ENCODE measurements at regions not wholly inside any gene's neighbourhood (a gene's known extent, or its start where the extent isn't known, plus 50 kb on each side); places are given as distances from the start of the nearest gene placed in this dataset.
"Not testable (repeated sequence)": the region's sequence is repeated elsewhere in the genome, so short reads cannot be mapped to it uniquely, and the experiment has no call there.

DNA sequence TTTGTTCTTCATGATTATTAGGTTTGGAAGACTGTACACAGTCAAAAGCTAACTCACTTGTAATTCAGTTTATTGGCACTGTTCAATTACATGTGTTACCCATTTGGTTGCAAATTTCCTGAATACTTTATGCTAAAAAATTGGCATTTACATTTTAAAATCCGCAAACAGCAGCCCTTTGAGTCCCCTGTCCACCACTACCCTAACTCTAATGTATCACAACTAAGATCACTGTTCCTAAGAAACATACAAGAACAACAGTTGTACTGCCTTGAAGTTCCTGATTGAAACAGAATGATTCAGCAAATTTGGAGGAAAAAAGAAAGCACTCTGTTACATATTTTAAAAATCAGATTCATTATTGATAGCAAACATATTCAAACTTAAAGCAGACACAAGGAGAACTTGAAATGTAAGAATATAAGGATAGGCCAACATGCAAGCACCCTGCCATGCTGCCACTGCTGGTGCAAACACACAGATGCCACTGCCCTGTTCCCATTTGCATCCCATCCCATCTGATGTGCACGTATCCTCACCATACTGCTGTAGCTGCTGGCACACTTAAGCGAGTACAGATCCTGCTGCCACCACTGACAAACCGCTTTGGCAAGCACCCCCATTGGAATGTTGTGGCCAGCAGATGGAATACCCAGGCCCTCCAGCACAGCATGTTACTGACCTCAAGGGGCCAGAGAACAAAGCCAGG lies 343.4 kb downstream of the PPP1R2C start:
- no peak for DNase-seq

DNA sequence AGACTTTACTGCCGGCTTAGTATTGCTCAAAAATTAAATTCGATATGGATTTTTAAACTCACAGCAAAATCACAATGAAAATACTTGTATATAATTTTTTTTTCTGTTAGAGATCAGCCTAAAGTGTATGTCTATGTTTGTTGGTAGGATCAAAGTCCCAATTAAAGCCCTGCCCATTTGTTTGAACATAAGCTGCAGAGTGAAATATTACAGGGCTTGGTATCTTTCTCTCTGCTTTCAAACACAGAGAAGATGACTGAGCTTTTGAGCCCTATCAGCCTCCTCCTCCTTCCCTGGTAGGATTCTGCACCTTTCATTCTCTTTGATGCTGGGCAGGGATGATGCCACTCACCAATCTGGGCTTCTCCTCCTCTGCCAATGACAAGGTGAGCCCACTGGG lies 345.4 kb downstream of the PPP1R2C start:
- DNase-seq = no peak

DNA sequence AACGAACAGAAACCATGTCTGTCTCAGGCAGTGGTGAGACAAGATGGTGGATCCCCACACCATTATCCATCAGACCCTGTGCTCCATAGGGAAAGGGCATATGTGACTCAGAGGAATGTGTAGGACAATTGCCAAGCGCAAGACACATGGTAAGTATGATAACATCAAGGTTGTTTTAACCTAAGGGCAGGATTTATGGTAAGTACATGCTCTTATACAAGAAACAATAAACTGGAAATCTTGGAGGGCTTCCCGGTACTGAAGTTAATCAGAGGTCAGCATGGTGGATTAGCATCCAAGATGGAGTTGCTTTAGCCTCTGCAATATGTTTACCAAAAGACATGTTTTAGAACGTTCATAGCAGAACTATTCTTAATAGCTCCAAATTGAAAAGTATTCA lies 355.0 kb downstream of the PPP1R2C start:
- no peak for DNase-seq

DNA sequence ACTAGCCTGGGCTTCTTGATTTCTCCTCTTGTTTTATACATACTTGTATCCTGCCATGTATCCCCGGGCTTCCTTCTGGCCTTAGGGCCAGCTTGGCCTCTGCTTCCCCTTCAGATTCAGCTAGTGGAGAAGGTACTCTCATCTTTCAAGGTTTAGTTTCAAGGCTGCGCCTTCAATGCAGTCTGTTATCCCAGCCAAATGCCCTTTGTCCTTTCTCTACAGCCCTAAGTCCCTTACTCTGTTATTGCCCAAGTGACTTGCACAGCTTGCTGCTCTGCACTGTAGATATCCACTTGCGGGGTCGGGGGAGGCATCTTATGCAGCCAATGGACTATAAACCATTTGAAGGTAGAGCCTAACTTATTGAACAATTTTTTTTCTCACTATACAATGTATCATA lies 357.5 kb downstream of the PPP1R2C start:
- no peak for DNase-seq

DNA sequence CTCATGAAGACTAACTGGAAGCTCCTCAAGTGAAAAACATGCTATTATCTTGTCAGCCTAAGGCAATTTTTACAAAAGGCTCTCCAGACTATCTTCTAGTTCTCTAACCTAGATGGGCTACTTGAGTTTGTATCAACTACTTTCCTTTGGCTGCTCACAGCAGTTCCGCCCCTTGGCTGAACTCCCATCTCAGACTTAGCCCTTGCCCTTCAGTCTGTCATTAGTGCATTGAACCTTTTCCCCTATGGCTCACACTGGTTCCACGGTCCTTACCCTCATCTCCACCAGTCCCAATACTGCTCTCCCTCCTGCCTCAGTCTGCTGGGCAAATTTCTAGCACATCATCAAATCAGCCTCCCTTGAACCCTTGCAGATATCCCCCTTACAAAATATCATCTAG lies 362.3 kb downstream of the PPP1R2C start:
- DNase-seq = no peak

DNA sequence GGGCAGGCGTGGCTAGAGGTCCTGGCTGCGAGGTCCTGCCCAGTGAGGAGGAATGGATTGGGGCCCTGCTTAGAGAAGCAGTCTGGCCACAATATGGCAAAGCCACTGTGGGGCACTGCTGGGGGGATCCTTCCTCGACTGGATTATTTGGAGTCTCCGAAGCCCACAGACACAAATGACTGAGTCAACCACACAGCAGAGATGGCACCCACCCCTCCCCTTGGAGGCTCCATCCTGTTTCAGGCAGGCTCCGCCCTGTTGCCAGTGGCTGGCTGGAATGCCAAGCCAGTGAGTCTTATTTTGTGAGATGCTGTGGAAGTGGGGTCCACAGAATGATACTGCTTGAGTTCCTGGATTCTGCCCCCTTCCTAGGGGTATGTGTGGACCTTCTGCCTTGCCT lies 363.9 kb downstream of the PPP1R2C start:
- DNase-seq = no peak

DNA sequence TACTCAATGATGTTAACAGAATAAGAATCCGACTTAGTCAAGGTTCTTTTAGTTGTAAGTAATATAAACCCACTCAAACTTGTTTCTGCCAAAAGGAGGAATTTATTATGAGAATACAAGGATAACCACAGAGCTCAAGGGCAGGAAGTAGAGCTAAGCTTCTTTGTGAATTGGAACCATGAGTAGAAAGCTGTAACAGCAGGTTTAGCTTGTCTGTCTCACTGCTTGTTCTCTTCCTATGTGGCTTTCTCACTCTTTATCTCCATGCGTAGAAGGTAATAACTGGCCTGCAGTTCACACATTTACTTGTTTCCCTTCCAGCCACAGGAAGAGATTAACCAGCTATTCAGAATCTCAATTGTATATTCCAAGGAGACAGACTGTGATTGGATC lies 378.3 kb downstream of the PPP1R2C start:
- no peak for DNase-seq

DNA sequence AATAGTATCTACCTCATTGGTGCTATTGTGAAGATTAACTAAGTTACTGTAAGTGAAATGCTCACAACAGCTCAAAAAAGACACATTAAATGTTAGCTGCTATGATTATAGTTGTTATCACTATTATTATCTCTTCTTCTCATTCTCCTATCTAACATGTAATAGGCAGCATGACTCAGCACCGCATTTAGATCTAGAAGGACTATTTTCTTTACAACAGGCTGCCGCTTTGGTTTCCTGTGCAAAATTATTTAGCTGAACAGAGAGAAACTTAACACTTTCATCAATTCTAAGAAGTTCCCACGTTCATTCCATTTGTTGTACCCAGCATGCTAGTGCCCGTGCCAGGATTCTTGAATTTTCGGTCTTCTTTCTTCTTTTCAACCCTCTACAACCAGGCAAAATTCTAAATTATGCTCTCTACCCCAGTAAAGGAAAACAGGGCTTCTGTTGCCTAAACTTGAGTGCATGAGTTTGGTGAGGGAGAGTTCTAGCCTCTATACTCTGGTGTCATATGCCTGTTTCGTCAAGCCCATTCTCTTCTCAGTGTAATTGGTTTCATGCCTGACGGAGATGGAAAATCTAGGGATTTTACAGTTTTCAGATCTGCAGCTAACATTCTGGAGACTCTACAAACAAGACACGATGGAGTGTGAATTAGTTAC lies 378.9 kb downstream of the PPP1R2C start:
- no peak for DNase-seq

DNA sequence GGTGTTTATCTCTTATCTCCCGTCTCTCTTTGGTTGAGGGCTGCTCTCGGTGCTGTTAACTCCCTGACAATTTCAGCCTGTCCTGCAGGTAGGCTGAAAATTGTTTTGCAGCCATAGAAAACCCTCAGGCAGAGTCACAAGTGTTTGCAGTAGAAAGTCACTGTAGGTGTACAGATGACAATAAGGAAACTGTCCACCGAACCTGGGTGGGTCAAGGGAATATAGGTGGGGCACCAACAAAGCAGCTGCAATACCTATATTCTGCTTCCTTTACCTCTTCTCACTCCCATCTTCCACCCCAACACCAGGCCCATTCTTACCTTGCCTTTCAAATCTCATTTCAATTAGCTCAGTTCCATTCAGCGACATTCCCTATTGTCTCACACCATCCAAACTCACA lies 381.8 kb downstream of the PPP1R2C start:
- DNase-seq = no peak

DNA sequence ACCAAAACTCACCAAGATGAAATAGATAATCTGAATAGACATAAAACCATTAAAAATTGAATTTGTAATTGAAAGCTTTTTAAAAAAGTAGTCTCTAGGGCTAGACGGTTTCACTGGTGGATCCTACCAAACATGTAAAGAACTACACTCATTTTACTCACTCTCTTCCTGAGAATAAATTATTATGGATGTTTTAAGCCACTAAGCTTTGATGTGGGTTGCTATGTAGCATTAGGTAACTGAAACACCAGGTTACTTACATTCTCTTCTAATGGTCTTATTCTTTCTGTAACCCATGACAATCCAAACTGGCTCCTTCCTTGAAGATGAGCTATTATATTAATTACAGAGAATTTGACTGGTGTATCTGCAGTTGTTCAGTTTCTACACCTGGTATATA lies 385.1 kb downstream of the PPP1R2C start:
- DNase-seq = no peak

DNA sequence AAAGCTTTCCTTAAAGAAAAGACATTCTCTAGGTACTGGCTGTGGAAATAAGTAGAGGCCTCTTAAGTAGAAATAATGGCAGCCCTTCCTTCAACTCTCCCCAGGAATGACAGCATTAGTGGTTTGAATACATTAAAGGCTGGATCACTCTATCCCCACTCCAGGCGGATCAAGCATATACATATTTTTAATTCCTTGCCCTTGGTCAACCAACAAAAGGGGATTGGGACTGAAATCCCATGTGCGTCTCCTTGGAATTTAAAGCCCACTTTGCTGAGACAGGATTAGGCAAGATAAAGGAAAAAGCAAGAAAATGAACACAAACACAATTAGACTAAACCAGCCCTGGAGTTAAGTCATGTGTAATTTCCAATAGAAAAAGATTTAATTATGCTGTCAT lies 391.3 kb downstream of the PPP1R2C start:
- DNase-seq = no peak

DNA sequence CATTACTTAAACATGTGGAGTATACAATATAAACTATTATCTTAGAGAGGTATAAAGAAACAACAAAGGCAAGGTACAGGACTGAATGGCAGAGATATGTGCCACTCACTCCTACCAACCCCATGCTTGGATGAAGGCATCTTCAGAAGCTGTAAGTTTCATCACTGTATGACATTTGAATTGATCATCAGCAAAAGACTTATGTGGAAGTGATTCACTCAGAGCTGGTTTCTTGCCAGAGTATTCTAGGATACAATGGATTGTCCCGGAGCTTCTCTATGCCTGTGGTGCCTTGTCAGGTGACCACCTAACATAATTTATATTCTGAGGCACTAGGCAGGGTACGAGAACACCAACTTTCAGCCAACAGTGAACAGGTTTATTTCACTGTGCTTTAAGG lies 392.2 kb downstream of the PPP1R2C start:
- no peak for DNase-seq

DNA sequence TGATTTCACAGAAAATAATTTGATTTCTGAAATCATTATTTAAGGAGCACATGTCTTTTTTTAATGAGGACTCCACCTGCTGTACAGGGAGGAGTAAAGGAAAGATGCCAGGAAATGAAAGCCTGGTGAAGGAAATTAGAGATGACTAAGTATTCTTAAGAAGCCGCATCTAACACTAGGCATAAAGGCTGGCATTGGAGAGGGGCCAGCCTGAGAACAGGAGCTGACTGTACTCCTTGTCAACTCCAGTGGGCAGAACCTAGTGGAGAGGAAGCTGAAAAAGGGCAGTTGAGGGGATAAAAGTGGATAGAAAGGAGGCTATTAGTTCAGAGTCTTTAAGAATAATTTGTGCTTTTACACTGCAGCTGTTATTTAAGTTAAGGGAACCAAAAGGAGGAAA lies 393.0 kb downstream of the PPP1R2C start:
- DNase-seq = no peak

DNA sequence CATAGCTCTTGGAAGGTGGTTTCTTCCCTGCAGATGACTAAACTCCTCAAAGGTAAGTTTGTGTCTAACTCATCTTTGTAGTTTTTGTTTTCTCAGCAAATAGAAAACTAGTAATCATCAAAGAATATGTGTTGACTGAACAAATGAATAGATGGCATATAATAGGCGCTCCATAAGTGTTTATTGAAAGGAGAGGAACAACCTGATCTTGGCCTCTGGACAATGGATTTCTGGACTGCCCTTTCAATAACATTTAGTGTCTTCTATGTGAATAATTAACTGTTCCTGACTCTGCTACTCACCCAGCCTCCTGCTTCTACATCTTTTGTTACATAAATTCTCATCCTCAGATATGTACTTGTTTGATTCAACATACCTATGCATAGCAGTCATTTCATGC lies 399.1 kb downstream of the PPP1R2C start:
- no peak for DNase-seq

DNA sequence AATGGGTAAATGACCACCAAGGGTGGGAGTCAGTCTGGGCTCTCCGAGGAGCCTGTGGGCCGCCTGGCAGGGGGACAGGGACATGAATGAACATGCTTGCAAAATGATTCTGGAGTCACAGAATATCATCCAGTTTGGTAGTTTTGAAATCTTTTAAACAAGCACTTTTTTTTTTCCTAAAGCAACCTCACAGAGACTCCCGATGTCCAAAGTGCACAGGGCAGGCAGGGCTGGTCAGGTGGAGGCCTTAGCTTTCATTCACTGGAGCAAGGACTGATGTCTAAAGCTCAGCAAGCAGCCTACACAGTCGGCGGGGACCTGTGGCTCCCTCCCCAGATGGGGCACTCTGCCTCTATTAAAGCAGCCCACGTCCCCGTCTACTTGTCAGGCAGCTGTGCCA lies 402.9 kb downstream of the PPP1R2C start:
- no peak for DNase-seq

DNA sequence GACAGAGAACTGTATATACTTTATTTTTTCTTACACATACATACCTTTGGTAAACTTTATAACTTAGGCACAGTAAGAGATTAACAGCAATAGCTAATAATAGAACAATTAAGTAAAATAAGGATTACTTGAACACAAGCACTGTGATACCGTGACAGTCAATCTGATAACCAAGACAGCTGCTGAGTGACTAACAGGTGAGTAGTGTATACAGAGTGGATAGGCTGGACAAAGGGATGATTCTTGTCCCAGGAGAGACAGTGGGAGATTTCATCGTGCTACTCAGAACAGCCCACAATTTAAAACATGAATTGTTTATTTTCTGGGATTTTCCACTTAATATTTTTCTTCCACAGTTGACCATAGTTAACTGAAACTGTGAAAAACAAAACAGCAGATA lies 411.8 kb downstream of the PPP1R2C start:
- DNase-seq = no peak

DNA sequence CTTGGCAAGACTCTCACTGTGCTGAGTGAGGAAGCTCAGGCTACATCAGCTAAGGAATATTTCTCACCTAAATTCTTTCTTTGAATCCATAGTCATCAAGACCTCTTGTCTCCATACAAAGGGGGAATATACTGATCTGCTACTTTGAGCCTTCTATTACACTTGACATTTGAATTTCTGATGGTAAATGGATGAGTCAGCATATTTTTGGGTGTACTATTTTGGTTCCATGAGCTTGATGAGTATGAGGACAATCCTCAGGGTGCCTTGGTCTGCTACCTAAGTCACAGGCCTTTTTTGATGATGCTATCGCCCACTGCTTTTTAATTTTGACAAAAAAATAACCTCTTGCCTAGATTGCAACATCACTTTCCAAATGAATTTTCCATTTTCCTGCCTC lies 415.7 kb downstream of the PPP1R2C start:
- no peak for DNase-seq

DNA sequence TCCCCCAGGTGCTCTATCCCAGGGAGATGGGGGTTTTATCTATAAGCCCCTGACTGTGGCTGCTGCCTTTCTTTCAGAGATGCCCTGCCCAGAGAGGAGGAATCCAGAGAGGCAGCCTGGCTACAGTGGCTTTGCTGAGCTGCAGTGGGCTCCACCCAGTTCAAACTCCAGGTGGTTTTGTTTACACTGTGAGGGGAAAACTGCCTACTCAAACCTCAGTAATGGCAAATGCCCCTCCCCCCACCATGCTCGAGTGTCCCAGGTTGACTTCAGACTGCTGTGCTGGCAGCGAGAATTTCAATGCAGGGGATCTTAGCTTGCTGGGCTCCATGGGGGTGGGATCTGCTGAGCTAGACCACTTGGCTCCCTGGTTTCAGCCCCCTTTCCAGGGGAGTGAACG lies 419.6 kb upstream of the CASK start:
- not testable (repeated sequence) for DNase-seq

All from central memory CD4-positive, alpha-beta T cell (primary cell).